ENCODE measurements at regions not wholly inside any gene's neighbourhood (a gene's known extent, or its start where the extent isn't known, plus 50 kb on each side); places are given as distances from the start of the nearest gene placed in this dataset.

GRCh38 chr5:82811490-82811889 lies 265.7 kb downstream of the TMEM167A start:
- Histone ChIP-seq H3K4me3 (no peak overlapping the region), H3K9me3 (no peaks in the 10 kb centered on the region), H3K36me3 (no peaks in the 10 kb centered on the region), H3K27ac (no peak overlapping the region), H3K4me1 (no peaks in the 10 kb centered on the region), H3K27me3 (no peaks in the 10 kb centered on the region)
- 91% methylated on average over 6 of the region's 6 CpGs for WGBS, 2 donors
- no peak for TF ChIP-seq CTCF (IDR thresholded peaks at IDR 0.05)
- TF ChIP-seq POLR2A (IDR thresholded peaks at IDR 0.05), result no peak
- no peak for TF ChIP-seq EP300 (IDR thresholded peaks at IDR 0.05)
- no peak for DNase-seq (ENCODE audit: low spot score in 2 of 2)

DNA sequence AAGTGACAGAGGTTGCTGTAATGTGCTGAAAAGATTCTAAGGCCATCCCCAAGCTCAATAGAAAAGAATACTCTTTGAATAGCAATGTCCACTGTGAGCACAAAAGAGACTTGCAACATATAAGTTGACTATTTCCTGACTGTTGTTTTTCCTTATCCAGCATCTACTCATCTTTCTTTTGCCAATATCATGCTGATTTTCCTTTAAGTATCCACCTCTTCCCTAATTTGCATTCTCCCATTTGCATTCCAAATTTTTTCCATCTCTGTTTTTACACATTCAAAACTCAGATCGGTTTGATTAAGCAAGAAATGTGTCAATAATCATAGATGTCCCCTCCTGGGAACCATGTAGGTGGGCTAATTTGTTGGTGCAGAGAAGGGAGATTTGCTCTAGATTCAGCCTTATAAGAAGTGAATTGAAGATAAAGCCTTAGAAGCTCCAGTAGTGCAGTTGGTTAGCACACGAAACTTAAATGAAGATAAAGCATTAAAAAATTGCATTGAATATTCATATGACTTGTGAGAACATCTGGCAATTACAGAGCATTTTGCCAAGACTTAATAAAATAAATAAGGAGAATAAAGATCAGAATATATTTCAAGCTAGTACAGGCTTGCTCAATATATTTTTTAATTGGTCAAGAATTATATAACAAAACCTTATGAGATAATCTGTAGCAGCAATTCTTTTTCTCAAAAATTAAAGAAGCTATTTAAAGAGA lies 267.6 kb downstream of the TMEM167A start:
- Histone ChIP-seq H3K27ac (no peak overlapping the region), H3K9me3 (no peaks in the 10 kb centered on the region), H3K4me1 (no peaks in the 10 kb centered on the region), H3K4me3 (no peak overlapping the region), H3K36me3 (no peaks in the 10 kb centered on the region), H3K27me3 (no peaks in the 10 kb centered on the region)
- no peak for DNase-seq (ENCODE audit: low spot score in 2 of 2)
- TF ChIP-seq EP300 (IDR thresholded peaks at IDR 0.05) (no peak), CTCF (IDR thresholded peaks at IDR 0.05) (no peak), POLR2A (IDR thresholded peaks at IDR 0.05) (no peak)
- WGBS, 2 donors, result 82 to 86% methylated on average over 2 of the region's 2 CpGs

DNA sequence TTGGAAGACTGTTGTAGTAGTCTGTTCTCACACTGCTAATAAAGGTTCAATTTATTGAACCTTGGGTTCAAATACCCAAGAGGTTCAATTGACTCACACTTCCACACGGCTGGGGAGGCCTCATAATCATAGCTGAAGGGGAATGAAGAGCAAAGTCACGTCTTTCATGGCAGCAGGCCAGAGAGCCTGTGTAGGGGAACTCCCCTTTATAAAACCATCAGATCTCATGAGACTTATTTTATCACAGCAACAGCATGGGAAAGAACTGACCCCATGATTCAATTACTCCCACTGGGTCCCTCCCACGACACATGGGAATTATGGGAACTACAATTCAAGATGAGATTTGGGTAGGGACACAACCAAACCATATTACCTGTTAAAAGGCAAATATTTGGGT lies 268.2 kb downstream of the TMEM167A start:
- Histone ChIP-seq H3K27ac (no peak overlapping the region), H3K4me1 (no peaks in the 10 kb centered on the region), H3K36me3 (no peaks in the 10 kb centered on the region), H3K4me3 (no peak overlapping the region), H3K9me3 (no peaks in the 10 kb centered on the region), H3K27me3 (no peaks in the 10 kb centered on the region)
- TF ChIP-seq POLR2A (IDR thresholded peaks at IDR 0.05), result no peak
- TF ChIP-seq CTCF (IDR thresholded peaks at IDR 0.05), result no peak
- no peak for TF ChIP-seq EP300 (IDR thresholded peaks at IDR 0.05)
- no peak for DNase-seq (ENCODE audit: low spot score in 2 of 2)
- 23 to 27% methylated on average over 3 of the region's 3 CpGs for WGBS, 2 donors

DNA sequence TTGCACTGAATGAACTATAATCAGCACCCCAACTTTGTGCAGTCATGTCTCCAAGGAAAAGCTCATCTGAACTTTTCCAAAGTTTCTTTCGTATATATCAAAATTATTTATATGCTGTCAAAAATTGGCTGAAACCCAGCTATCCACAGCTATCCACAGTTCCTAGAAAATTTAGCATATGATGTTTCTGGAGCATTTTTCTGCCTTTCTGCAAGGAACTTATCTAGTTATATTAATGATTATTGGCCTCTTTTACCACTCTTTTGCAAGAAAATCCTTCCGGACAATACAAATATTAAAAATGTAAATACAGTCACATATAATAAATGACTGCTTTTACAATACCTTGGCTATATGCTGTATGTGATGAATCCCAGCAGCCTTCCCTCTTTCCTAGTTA lies 270.2 kb downstream of the TMEM167A start:
- Histone ChIP-seq H3K4me3 (no peak overlapping the region), H3K9me3 (no peaks in the 10 kb centered on the region), H3K27me3 (no peaks in the 10 kb centered on the region), H3K27ac (no peak overlapping the region), H3K36me3 (no peaks in the 10 kb centered on the region), H3K4me1 (no peaks in the 10 kb centered on the region)
- WGBS, 2 donors, result 69 to 75% methylated on average over 2 of the region's 2 CpGs
- no peak for TF ChIP-seq POLR2A (IDR thresholded peaks at IDR 0.05)
- TF ChIP-seq EP300 (IDR thresholded peaks at IDR 0.05), result no peak
- TF ChIP-seq CTCF (IDR thresholded peaks at IDR 0.05), result no peak
- no peak for DNase-seq (ENCODE audit: low spot score in 2 of 2)

GRCh38 chr5:82806513-82806912 lies 270.7 kb downstream of the TMEM167A start:
- Histone ChIP-seq H3K36me3 (no peaks in the 10 kb centered on the region), H3K9me3 (no peaks in the 10 kb centered on the region), H3K27me3 (no peaks in the 10 kb centered on the region), H3K4me3 (no peak overlapping the region), H3K4me1 (no peaks in the 10 kb centered on the region), H3K27ac (no peak overlapping the region)
- DNase-seq (ENCODE audit: low spot score in 2 of 2), result no peak
- no peak for TF ChIP-seq CTCF (IDR thresholded peaks at IDR 0.05)
- TF ChIP-seq EP300 (IDR thresholded peaks at IDR 0.05), result no peak
- no peak for TF ChIP-seq POLR2A (IDR thresholded peaks at IDR 0.05)
- 52 to 55% methylated on average over 5 of the region's 5 CpGs for WGBS, 2 donors

Measured in tibial nerve (tissue), 4 donors.